ENCODE measurements at regions not wholly inside any gene's neighbourhood (a gene's known extent, or its start where the extent isn't known, plus 50 kb on each side); places are given as distances from the start of the nearest gene placed in this dataset.

DNA sequence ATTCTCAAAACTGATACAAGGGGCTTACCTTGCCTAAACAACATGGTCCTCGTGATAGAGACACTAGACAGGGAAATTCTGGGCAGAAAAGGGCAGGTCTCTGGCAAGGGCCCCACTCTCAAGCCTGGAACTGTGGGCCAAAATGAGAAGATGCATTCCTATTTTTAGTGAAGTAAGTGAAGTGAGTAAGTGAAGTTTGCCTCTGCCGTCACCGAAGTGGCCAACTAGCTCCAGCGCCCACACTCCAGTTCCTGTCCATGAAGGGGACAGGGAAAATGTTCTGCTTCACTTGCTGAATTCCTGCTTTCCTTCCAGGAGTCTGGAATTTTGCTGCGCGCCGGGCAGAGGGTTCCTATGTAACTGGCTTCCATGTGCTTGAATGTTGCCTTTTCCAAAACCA, 1035.6 kb upstream of the TMEM132C start:
- Histone ChIP-seq H3K9me3 (ENCODE audit: control insufficient read depth, insufficient read depth, low read length) (no peaks in the 10 kb centered on the region), H3K4me3 (ENCODE audit: low read length) (no peak overlapping the region), H3K4me1 (ENCODE audit: control insufficient read depth, insufficient read depth, low read length) (no peaks in the 10 kb centered on the region), H3K27ac (ENCODE audit: low read length) (no peak overlapping the region), H3K27me3 (ENCODE audit: control insufficient read depth, insufficient read depth, low read length) (no peaks in the 10 kb centered on the region), H3K36me3 (ENCODE audit: control insufficient read depth, insufficient read depth, low read length) (no peaks in the 10 kb centered on the region)
- no peak overlapping the region for H3K4me3 Mint-ChIP-seq
- H3K27me3 Mint-ChIP-seq (ENCODE audit: low read depth in 2 of 2): no peaks in the 10 kb centered on the region
- no peak overlapping the region for H3K27ac Mint-ChIP-seq
- DNase-seq (no peak), ATAC-seq (no peak)
- TF ChIP-seq, protein P1, sequence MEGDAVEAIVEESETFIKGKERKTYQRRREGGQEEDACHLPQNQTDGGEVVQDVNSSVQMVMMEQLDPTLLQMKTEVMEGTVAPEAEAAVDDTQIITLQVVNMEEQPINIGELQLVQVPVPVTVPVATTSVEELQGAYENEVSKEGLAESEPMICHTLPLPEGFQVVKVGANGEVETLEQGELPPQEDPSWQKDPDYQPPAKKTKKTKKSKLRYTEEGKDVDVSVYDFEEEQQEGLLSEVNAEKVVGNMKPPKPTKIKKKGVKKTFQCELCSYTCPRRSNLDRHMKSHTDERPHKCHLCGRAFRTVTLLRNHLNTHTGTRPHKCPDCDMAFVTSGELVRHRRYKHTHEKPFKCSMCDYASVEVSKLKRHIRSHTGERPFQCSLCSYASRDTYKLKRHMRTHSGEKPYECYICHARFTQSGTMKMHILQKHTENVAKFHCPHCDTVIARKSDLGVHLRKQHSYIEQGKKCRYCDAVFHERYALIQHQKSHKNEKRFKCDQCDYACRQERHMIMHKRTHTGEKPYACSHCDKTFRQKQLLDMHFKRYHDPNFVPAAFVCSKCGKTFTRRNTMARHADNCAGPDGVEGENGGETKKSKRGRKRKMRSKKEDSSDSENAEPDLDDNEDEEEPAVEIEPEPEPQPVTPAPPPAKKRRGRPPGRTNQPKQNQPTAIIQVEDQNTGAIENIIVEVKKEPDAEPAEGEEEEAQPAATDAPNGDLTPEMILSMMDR (IDR thresholded peaks at IDR 0.05): no peak
- H3K36me3 Mint-ChIP-seq: no peaks in the 10 kb centered on the region
- WGBS (ENCODE audit: insufficient coverage): 86% methylated on average over 7 of the region's 7 CpGs
- intact Hi-C loops (cut with micrococcal nuclease): no loop called here
- no peaks in the 10 kb centered on the region for H3K4me1 Mint-ChIP-seq
- peaks cover 0 to 2% of the 10 kb centered on the region in 2 donors for H3K9me3 Mint-ChIP-seq

GRCh38 chr12:127233016-127233415, 1034.0 kb upstream of the TMEM132C start:
- Mint-ChIP-seq H3K4me1 (no peaks in the 10 kb centered on the region), H3K27ac (no peak overlapping the region), H3K4me3 (no peak overlapping the region), H3K9me3 (peaks cover 0 to 2% of the 10 kb centered on the region in 2 donors), H3K36me3 (no peaks in the 10 kb centered on the region), H3K27me3 (ENCODE audit: low read depth in 2 of 2) (no peaks in the 10 kb centered on the region)
- Histone ChIP-seq H3K9me3 (ENCODE audit: control insufficient read depth, insufficient read depth, low read length) (no peaks in the 10 kb centered on the region), H3K27me3 (ENCODE audit: control insufficient read depth, insufficient read depth, low read length) (no peaks in the 10 kb centered on the region), H3K27ac (ENCODE audit: low read length) (no peak overlapping the region), H3K4me3 (ENCODE audit: low read length) (no peak overlapping the region), H3K4me1 (ENCODE audit: control insufficient read depth, insufficient read depth, low read length) (no peaks in the 10 kb centered on the region), H3K36me3 (ENCODE audit: control insufficient read depth, insufficient read depth, low read length) (no peaks in the 10 kb centered on the region)
- no peak for DNase-seq
- WGBS (ENCODE audit: insufficient coverage): 90% methylated on average over 2 of the region's 2 CpGs
- no peak for ATAC-seq
- TF ChIP-seq, protein P1 (IDR thresholded peaks at IDR 0.05): no peak
- intact Hi-C loops (cut with micrococcal nuclease): no loop called here

DNA sequence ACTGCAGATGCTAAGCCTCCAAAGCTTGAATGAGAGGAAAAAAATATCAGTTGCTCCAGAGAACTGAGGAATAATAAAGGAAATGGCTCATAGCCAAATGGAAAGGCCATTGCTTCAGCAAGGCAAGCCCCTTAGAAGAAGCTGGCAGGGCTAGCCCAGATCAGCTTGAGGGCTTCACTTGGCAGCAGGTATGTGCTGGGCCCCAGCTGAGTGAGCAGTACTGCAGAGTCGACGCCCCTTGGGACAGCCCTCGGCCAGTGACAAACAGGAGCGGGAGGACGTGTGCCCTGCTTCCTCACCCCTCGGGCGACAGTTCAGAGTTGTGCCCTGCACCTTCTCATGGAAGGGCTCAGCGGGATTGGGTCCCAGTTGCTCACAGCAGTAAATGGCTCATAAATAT, 1031.2 kb upstream of the TMEM132C start:
- no peak for ATAC-seq
- H3K4me1 Mint-ChIP-seq: no peaks in the 10 kb centered on the region
- TF ChIP-seq, protein P1 (IDR thresholded peaks at IDR 0.05): no peak
- H3K9me3 Mint-ChIP-seq: peaks cover 0 to 2% of the 10 kb centered on the region in 2 donors
- DNase-seq: no peak
- Histone ChIP-seq H3K4me3 (ENCODE audit: low read length) (no peak overlapping the region), H3K27ac (ENCODE audit: low read length) (no peak overlapping the region), H3K36me3 (ENCODE audit: control insufficient read depth, insufficient read depth, low read length) (no peaks in the 10 kb centered on the region), H3K9me3 (ENCODE audit: control insufficient read depth, insufficient read depth, low read length) (no peaks in the 10 kb centered on the region), H3K4me1 (ENCODE audit: control insufficient read depth, insufficient read depth, low read length) (no peaks in the 10 kb centered on the region), H3K27me3 (ENCODE audit: control insufficient read depth, insufficient read depth, low read length) (no peaks in the 10 kb centered on the region)
- intact Hi-C loops (cut with micrococcal nuclease): no loop called here
- no peaks in the 10 kb centered on the region for H3K27me3 Mint-ChIP-seq (ENCODE audit: low read depth in 2 of 2)
- no peaks in the 10 kb centered on the region for H3K36me3 Mint-ChIP-seq
- WGBS (ENCODE audit: insufficient coverage): 91% methylated on average over 8 of the region's 8 CpGs
- H3K4me3 Mint-ChIP-seq: no peak overlapping the region
- H3K27ac Mint-ChIP-seq: no peak overlapping the region

DNA sequence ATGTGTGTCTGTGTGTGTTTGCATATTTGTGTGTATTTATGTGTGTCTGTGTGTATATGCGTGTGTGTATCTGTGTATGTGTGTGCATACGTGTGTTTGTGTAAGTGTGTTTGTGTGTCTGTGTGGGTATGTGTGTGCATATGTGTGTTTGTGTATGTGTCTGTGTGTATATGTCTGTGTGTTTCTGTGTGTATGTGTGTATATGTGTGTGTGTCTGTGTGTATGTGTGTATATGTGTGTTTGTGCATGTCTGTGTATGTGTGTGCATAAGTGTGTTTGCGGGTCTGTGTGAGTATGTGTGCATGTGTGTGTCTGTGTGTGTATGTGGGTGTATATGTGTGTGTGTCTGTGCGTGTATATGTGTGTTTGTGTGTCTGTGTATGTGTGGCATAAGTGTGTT, 1030.5 kb upstream of the TMEM132C start:
- ATAC-seq: peak in 1 of 3 donors; percentile 37
- H3K4me1 ChIP-seq (ENCODE audit: control insufficient read depth, insufficient read depth, low read length): no peaks in the 10 kb centered on the region
- H3K4me3 ChIP-seq (ENCODE audit: low read length): no peak overlapping the region
- Mint-ChIP-seq H3K4me1 (no peaks in the 10 kb centered on the region), H3K36me3 (no peaks in the 10 kb centered on the region), H3K4me3 (no peak overlapping the region), H3K9me3 (no peaks in the 10 kb centered on the region), H3K27me3 (ENCODE audit: low read depth in 2 of 2) (no peaks in the 10 kb centered on the region), H3K27ac (no peak overlapping the region)
- H3K27ac ChIP-seq (ENCODE audit: low read length): no peak overlapping the region
- 94% methylated on average over 4 of the region's 4 CpGs for WGBS (ENCODE audit: insufficient coverage)
- H3K9me3 ChIP-seq (ENCODE audit: control insufficient read depth, insufficient read depth, low read length): no peaks in the 10 kb centered on the region
- no peaks in the 10 kb centered on the region for H3K36me3 ChIP-seq (ENCODE audit: control insufficient read depth, insufficient read depth, low read length)
- intact Hi-C loops (cut with micrococcal nuclease): no loop called here
- no peaks in the 10 kb centered on the region for H3K27me3 ChIP-seq (ENCODE audit: control insufficient read depth, insufficient read depth, low read length)
- TF ChIP-seq, protein P1 (IDR thresholded peaks at IDR 0.05): no peak
- DNase-seq: no peak

All from natural killer cell (primary cell).